ENCODE measurements at regions not wholly inside any gene's neighbourhood (a gene's known extent, or its start where the extent isn't known, plus 50 kb on each side); places are given as distances from the start of the nearest gene placed in this dataset.

DNA sequence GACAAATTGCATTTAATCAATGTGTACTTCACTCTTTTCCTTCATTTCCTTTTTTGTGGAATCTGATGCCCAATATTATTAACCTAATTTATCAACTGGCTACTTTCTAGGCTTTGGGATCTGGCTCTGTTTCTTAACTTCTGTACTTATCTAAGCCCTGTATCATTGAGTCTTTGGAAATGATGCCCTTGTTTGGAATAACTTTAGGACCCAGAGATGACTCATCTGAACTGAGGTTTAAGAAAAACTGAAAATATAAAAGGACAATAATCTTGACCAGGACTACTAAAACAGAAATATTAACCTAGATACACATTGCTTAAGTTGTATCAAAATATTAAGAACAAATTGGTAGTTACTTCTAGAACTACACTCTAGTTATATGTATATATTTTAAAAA, 600.8 kb downstream of the CPS1 start:
- Histone ChIP-seq H3K4me3 (no peak overlapping the region), H3K4me1 (no peaks in the 10 kb centered on the region), H3K36me3 (replicated peaks in 1 of 2; ENCODE audit: insufficient read depth in 1 of 2, low read depth in 2 of 2) (no peaks in the 10 kb centered on the region), H3K9me3 (no peaks in the 10 kb centered on the region), H3K27ac (no peak overlapping the region), H3K27me3 (no peaks in the 10 kb centered on the region)
- intact Hi-C loops (cut with DNase I): no loop called here
- ATAC-seq: no peak
- TF ChIP-seq POLR2A (IDR thresholded peaks at IDR 0.05): no peak
- TF ChIP-seq, protein P1, sequence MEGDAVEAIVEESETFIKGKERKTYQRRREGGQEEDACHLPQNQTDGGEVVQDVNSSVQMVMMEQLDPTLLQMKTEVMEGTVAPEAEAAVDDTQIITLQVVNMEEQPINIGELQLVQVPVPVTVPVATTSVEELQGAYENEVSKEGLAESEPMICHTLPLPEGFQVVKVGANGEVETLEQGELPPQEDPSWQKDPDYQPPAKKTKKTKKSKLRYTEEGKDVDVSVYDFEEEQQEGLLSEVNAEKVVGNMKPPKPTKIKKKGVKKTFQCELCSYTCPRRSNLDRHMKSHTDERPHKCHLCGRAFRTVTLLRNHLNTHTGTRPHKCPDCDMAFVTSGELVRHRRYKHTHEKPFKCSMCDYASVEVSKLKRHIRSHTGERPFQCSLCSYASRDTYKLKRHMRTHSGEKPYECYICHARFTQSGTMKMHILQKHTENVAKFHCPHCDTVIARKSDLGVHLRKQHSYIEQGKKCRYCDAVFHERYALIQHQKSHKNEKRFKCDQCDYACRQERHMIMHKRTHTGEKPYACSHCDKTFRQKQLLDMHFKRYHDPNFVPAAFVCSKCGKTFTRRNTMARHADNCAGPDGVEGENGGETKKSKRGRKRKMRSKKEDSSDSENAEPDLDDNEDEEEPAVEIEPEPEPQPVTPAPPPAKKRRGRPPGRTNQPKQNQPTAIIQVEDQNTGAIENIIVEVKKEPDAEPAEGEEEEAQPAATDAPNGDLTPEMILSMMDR (IDR thresholded peaks at IDR 0.05): no peak
- no peak for DNase-seq

DNA sequence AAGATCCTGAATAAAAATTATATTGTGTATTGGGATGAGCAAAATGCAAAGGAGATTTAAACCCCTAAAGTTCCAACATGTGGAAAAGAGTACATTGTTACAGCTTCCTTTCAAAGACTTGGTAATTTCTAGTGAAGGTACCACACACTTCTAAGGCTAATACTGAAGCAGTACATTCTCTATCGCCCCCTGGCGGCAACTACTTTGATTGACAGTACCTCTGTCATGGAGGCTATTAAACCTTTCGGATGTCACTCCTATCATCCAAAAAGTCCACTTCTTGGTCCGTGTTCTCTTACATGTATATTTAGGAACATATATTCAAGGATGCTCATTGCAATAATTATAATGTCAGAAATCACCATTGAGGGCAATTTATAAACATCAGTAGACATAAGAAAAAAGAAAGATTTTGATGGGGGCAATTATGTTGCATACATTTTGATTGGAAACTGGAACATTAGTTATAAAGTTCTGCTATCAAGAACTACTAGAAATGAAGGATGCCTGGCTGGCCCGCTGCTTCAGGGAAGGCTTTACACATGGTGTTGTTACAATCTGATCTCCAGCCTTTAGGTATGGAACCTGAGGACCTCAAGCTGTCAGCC, 601.6 kb downstream of the CPS1 start:
- TF ChIP-seq, protein P1 (IDR thresholded peaks at IDR 0.05): peak; percentile 73 to 87 (median 78)
- no peak for TF ChIP-seq POLR2A (IDR thresholded peaks at IDR 0.05)
- Histone ChIP-seq H3K27ac (no peak overlapping the region), H3K27me3 (no peaks in the 10 kb centered on the region), H3K4me3 (no peak overlapping the region), H3K9me3 (no peaks in the 10 kb centered on the region), H3K4me1 (no peaks in the 10 kb centered on the region), H3K36me3 (replicated peaks in 1 of 2; ENCODE audit: insufficient read depth in 1 of 2, low read depth in 2 of 2) (no peaks in the 10 kb centered on the region)
- ATAC-seq (peak; percentile 71), DNase-seq (peak; percentile 76 to 86 (median 80))
- 7 to 9% methylated on average over 5 of the region's 5 CpGs for WGBS, 2 donors
- intact Hi-C loops (cut with DNase I): no loop called here

GRCh38 chr2:211159972-211160371, 603.6 kb downstream of the CPS1 start:
- TF ChIP-seq POLR2A (IDR thresholded peaks at IDR 0.05): no peak
- TF ChIP-seq, protein P1 (IDR thresholded peaks at IDR 0.05): no peak
- Histone ChIP-seq H3K27me3 (no peaks in the 10 kb centered on the region), H3K36me3 (replicated peaks in 1 of 2; ENCODE audit: insufficient read depth in 1 of 2, low read depth in 2 of 2) (no peaks in the 10 kb centered on the region), H3K27ac (no peak overlapping the region), H3K9me3 (no peaks in the 10 kb centered on the region), H3K4me1 (no peaks in the 10 kb centered on the region), H3K4me3 (no peak overlapping the region)
- DNase-seq (no peak), ATAC-seq (no peak)
- intact Hi-C loops (cut with DNase I): no loop called here
- 68 to 70% methylated on average over 7 of the region's 7 CpGs for WGBS, 2 donors

DNA sequence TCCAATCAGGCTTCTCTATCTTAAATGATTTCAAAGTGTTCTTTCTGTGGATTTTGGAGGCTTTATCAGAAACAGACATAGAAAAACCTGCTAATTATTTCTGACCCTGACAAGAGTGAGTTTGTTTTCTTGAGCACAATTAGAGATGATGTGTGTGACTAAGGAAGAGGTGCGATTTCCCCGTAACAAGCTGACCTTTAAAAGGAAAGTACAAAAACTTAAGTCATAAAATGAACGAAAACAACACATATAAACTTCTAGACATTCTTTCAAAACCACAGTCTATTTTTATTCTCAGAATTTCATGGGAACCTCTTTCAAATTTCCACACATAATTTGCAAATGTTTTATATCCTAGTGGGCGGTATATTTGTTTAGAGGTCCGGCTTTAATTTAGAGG, 604.8 kb downstream of the CPS1 start:
- Histone ChIP-seq H3K27me3 (no peaks in the 10 kb centered on the region), H3K4me3 (no peak overlapping the region), H3K36me3 (replicated peaks in 1 of 2; ENCODE audit: insufficient read depth in 1 of 2, low read depth in 2 of 2) (no peaks in the 10 kb centered on the region), H3K27ac (no peak overlapping the region), H3K4me1 (no peaks in the 10 kb centered on the region), H3K9me3 (no peaks in the 10 kb centered on the region)
- intact Hi-C loops (cut with DNase I): no loop called here
- no peak for TF ChIP-seq POLR2A (IDR thresholded peaks at IDR 0.05)
- TF ChIP-seq, protein P1 (IDR thresholded peaks at IDR 0.05): no peak
- 65 to 67% methylated on average over 5 of the region's 5 CpGs for WGBS, 2 donors
- no peak for DNase-seq
- no peak for ATAC-seq

- no peak for DNase-seq
- no peak for ATAC-seq
- no peaks in the 10 kb centered on the region for H3K36me3 ChIP-seq (replicated peaks in 1 of 2; ENCODE audit: insufficient read depth in 1 of 2, low read depth in 2 of 2)
- no peaks in the 10 kb centered on the region for H3K4me1 ChIP-seq
- no peak overlapping the region for H3K27ac ChIP-seq
- intact Hi-C loops (cut with DNase I): no loop called here
- 34 to 35% methylated on average over 3 of the region's 3 CpGs for WGBS, 2 donors
- no peaks in the 10 kb centered on the region for H3K9me3 ChIP-seq
- H3K27me3 ChIP-seq: no peaks in the 10 kb centered on the region
- TF ChIP-seq POLR2A (IDR thresholded peaks at IDR 0.05): no peak
- TF ChIP-seq, protein P1 (IDR thresholded peaks at IDR 0.05): no peak
- no peak overlapping the region for H3K4me3 ChIP-seq
Observed at GRCh38 chr2:211162911-211163310, 606.5 kb downstream of the CPS1 start.

Measured in body of pancreas (tissue), 4 donors.